Panc1 (cell line): ENCODE measurements at regions not wholly inside any gene's neighbourhood (a gene's known extent, or its start where the extent isn't known, plus 50 kb on each side); places are given as distances from the start of the nearest gene placed in this dataset.

Experiments
- ATAC-seq: fragments of 200-7000 bp; cut with Tn5 transposase; 2 replicates; pipeline ENCODE4 v1.9.1; 2020; ENCODE audit warnings: mild to moderate bottlenecking, moderate library complexity
- BruUV-seq: library from RNA; stranded (reverse); fragments of 400-500 nt; replicated peaks from 2 replicates; lab custom pipeline; 2021; lab: Mats Ljungman, UMichigan
- CTCF ChIA-PET: fragments of 300-600 bp; sonication (Branson Sonifier 250); formaldehyde crosslinking; loops from one replicate; lab custom pipeline; 2022; ENCODE audit warnings: antibody characterized with exemption; lab: Charles Lee
- POLR2A ChIA-PET: fragments of 300-600 bp; sonication (Branson Sonifier 250); formaldehyde crosslinking; loops from one replicate; lab custom pipeline; 2022; ENCODE audit warnings: antibody characterized with exemption; lab: Charles Lee
- DNase-seq: peaks from one replicate; pipeline ENCODE4 v3.0.0-alpha.2; 2010; ENCODE audit warnings: low read depth, low spot score
- H3K27ac ChIP-seq: 2 replicates; pipeline ENCODE4 v1.5.1; 2011; ENCODE audit warnings: mild to moderate bottlenecking, low read length, inconsistent platforms
- H3K27me3 ChIP-seq: fragments of 200-500 bp; sonication (Bioruptor generic); 2 replicates; pipeline ENCODE4 v1.6.0; 2014; ENCODE audit warnings: low read length, inconsistent platforms; ENCODE audit not compliant: control insufficient read depth, insufficient read depth
- H3K36me3 ChIP-seq: fragments of 200-500 bp; sonication (Bioruptor generic); 2 replicates; pipeline ENCODE4 v1.5.1; 2014; ENCODE audit warnings: inconsistent platforms, mild to moderate bottlenecking, low read length, moderate library complexity; ENCODE audit not compliant: control insufficient read depth, insufficient read depth
- H3K4me1 ChIP-seq: 2 replicates; pipeline ENCODE4 v1.5.1; 2011; ENCODE audit warnings: inconsistent platforms, mild to moderate bottlenecking, low read length, moderate library complexity; ENCODE audit not compliant: control insufficient read depth, insufficient read depth
- H3K4me3 ChIP-seq, 2 experiments: 2 replicates each; pipeline ENCODE4 v1.5.1; 2011 to 2012; ENCODE audit warnings: low read depth in 2 of 2, low read length in 2 of 2, mild to moderate bottlenecking in 2 of 2, inconsistent platforms in 1 of 2, moderate library complexity in 1 of 2
- H3K9me3 ChIP-seq: fragments of 200-500 bp; sonication (Bioruptor generic); 2 replicates; pipeline ENCODE4 v1.5.1; 2014; ENCODE audit warnings: low read depth, mild to moderate bottlenecking, inconsistent platforms, low read length, moderate library complexity; ENCODE audit not compliant: control insufficient read depth, insufficient read depth
- CTCF ChIP-seq: fragments of 450-650 bp; IDR thresholded peaks from 2 replicates; pipeline ENCODE4 v1.5.1; 2017; ENCODE audit warnings: mild to moderate bottlenecking
- POLR2AphosphoS5 ChIP-seq: IDR thresholded peaks from 2 replicates; pipeline ENCODE4 v1.6.1; 2012; ENCODE audit warnings: mild to moderate bottlenecking, low read depth, low read length, moderate library complexity
- REST ChIP-seq, 2 experiments: IDR thresholded peaks; 2 replicates each; pipeline ENCODE4 v1.6.1; 2011 to 2012; ENCODE audit warnings: low read depth in 2 of 2, control low read depth in 1 of 2, low read length in 1 of 2, mild to moderate bottlenecking in 1 of 2, moderate library complexity in 1 of 2; ENCODE audit not compliant: insufficient read depth in 1 of 2
- SIN3A ChIP-seq: IDR thresholded peaks from 2 replicates; pipeline ENCODE4 v1.6.1; 2012; ENCODE audit warnings: low read depth, mild to moderate bottlenecking, low read length, moderate library complexity, borderline replicate concordance; ENCODE audit not compliant: insufficient read depth
- TCF7L2 ChIP-seq: IDR thresholded peaks from 2 replicates; pipeline ENCODE4 v1.6.1; 2011; ENCODE audit warnings: mild to moderate bottlenecking, low read depth, low read length, inconsistent platforms
- in situ Hi-C: cut with HindIII; loops from 2 replicates; pipeline ENCODE4 v1.10.0; 2016; ENCODE audit warnings: low sequenced_read_pairs, low pct_unique_long_range_greater_than_20kb
- intact Hi-C: fragments of 100-400 bp; cut with micrococcal nuclease; formaldehyde crosslinking; loops from one replicate; pipeline ENCODE4 v1.10.0; 2022; ENCODE audit not compliant: unreplicated experiment

- in situ Hi-C loops (no loop called here), intact Hi-C loops (no loop called here)
- no peaks in the 10 kb centered on the region for H3K4me1 ChIP-seq
- H3K27ac ChIP-seq = no peak overlapping the region
- no peaks in the 10 kb centered on the region for H3K27me3 ChIP-seq
- POLR2A ChIA-PET = no interaction called here
- no peak overlapping the region for H3K4me3 ChIP-seq
- no peak; the same call in 1 of the 2 replicates for ATAC-seq
- H3K36me3 ChIP-seq = no peaks in the 10 kb centered on the region
- CTCF ChIA-PET = no interaction called here
- TF ChIP-seq REST (IDR thresholded peaks at IDR 0.05; ENCODE audit: insufficient read depth in 1 of 2, low read depth in 2 of 2, low read length in 1 of 2) = no peak
- peak; percentile 60; the same call in 1 of the 2 replicates for TF ChIP-seq TCF7L2
- no peak for TF ChIP-seq SIN3A
- no peak for TF ChIP-seq POLR2AphosphoS5
- BruUV-seq = no TSS peak
- no peak for DNase-seq
- peaks cover 6% of the 10 kb centered on the region; the same call in 1 of the 2 replicates for H3K9me3 ChIP-seq
These were observed 199.8 kb downstream of the KCNE4 start for GRCh38 chr2:223251656-223252229.

DNA sequence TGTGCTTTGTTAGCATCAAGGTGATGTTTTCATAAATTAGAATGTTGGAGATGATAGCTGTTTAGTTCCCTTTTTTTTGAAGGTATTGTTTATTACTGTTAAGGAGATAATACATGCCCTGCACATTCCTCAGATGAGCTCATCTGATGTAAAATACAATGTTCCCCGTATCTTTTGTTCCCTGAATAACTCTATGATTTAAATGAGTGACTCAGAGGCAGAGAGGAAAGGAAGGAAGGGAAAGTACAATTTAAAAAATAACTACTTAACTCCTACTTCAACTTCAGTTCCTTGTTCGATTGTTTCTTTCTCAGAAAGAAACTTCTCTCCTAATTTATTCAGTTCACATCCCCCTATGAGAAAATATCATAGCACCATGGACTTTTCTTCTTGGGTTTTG is 208.7 kb downstream of the KCNE4 start:
- Histone ChIP-seq H3K36me3 (no peaks in the 10 kb centered on the region), H3K4me3 (no peak overlapping the region), H3K4me1 (no peaks in the 10 kb centered on the region), H3K27ac (no peak overlapping the region), H3K27me3 (no peaks in the 10 kb centered on the region), H3K9me3 (peaks cover 4% of the 10 kb centered on the region; the same call in 1 of the 2 replicates)
- CTCF ChIA-PET = no interaction called here
- no TSS peak for BruUV-seq
- POLR2A ChIA-PET = no interaction called here
- ATAC-seq (no peak), DNase-seq (no peak)
- intact Hi-C loops = no loop called here
- in situ Hi-C loops = no loop called here
- TF ChIP-seq TCF7L2 (no peak), CTCF (no peak), POLR2AphosphoS5 (no peak)

DNA sequence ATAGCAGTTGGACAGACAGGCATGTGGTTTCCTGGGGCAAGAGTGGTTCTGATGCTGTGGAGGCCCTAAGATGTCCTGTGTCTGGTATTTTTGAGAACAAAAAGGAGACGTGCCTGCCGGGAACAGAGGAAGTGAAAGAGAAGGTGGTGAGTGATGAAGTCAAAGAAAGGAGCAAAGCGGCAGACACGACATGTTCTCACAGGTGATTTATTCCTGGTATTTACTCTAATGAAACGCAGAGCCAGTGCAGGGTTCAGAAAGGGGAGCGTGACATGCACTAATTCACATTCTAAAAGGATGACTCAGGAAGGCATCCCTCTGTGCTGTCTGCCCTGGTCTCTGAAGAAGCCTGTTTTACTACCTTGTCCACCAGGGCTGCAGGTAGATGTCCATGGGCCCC is 211.0 kb downstream of the KCNE4 start:
- ChIA-PET POLR2A (no interaction called here), CTCF (no interaction called here)
- no peak for TF ChIP-seq REST (IDR thresholded peaks at IDR 0.05; ENCODE audit: insufficient read depth in 1 of 2, low read depth in 2 of 2, low read length in 1 of 2)
- no peak for TF ChIP-seq POLR2AphosphoS5
- no peak for TF ChIP-seq CTCF
- TF ChIP-seq TCF7L2 = no peak
- TF ChIP-seq SIN3A = no peak
- intact Hi-C loops (no loop called here), in situ Hi-C loops (no loop called here)
- Histone ChIP-seq H3K9me3 (no peaks in the 10 kb centered on the region; the same call in 1 of the 2 replicates), H3K27ac (no peak overlapping the region), H3K36me3 (no peaks in the 10 kb centered on the region), H3K27me3 (no peaks in the 10 kb centered on the region), H3K4me1 (no peaks in the 10 kb centered on the region), H3K4me3 (no peak overlapping the region)
- DNase-seq (no peak), ATAC-seq (no peak)
- no TSS peak for BruUV-seq
